ENCODE measurements at regions not wholly inside any gene's neighbourhood (a gene's known extent, or its start where the extent isn't known, plus 50 kb on each side); places are given as distances from the start of the nearest gene placed in this dataset.

- Histone ChIP-seq H3K4me3 (no peak overlapping the region), H3K4me1 (no peaks in the 10 kb centered on the region), H3K36me3 (no peaks in the 10 kb centered on the region), H3K9me3 (no peaks in the 10 kb centered on the region), H3K27me3 (peaks cover 0 to 6% of the 10 kb centered on the region in 2 donors), H3K27ac (no peak overlapping the region)
- TF ChIP-seq, protein P1, sequence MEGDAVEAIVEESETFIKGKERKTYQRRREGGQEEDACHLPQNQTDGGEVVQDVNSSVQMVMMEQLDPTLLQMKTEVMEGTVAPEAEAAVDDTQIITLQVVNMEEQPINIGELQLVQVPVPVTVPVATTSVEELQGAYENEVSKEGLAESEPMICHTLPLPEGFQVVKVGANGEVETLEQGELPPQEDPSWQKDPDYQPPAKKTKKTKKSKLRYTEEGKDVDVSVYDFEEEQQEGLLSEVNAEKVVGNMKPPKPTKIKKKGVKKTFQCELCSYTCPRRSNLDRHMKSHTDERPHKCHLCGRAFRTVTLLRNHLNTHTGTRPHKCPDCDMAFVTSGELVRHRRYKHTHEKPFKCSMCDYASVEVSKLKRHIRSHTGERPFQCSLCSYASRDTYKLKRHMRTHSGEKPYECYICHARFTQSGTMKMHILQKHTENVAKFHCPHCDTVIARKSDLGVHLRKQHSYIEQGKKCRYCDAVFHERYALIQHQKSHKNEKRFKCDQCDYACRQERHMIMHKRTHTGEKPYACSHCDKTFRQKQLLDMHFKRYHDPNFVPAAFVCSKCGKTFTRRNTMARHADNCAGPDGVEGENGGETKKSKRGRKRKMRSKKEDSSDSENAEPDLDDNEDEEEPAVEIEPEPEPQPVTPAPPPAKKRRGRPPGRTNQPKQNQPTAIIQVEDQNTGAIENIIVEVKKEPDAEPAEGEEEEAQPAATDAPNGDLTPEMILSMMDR (IDR thresholded peaks at IDR 0.05), result no peak
- TF ChIP-seq POLR2AphosphoS5 (IDR thresholded peaks at IDR 0.05) (no peak), POLR2A (IDR thresholded peaks at IDR 0.05) (no peak)
- intact Hi-C loops (cut with DNase I; ENCODE audit: low total_unique reads), result no loop called here
- DNase-seq (ENCODE audit: low spot score in 2 of 2), result no peak
Observed at GRCh38 chr12:111227476-111228420, 141.1 kb downstream of the PHETA1 start.

GRCh38 chr12:111226680-111227079 lies 142.2 kb downstream of the PHETA1 start:
- H3K9me3 ChIP-seq, result no peaks in the 10 kb centered on the region
- no peak overlapping the region for H3K27ac ChIP-seq
- intact Hi-C loops (cut with DNase I; ENCODE audit: low total_unique reads), result no loop called here
- peaks cover 0 to 5% of the 10 kb centered on the region in 2 donors for H3K27me3 ChIP-seq
- H3K4me3 ChIP-seq, result no peak overlapping the region
- H3K36me3 ChIP-seq, result no peaks in the 10 kb centered on the region
- H3K4me1 ChIP-seq, result no peaks in the 10 kb centered on the region
- no peak for DNase-seq (ENCODE audit: low spot score in 2 of 2)
- TF ChIP-seq POLR2AphosphoS5 (IDR thresholded peaks at IDR 0.05) (no peak), POLR2A (IDR thresholded peaks at IDR 0.05) (no peak)
- TF ChIP-seq, protein P1 (IDR thresholded peaks at IDR 0.05), result no peak

DNA sequence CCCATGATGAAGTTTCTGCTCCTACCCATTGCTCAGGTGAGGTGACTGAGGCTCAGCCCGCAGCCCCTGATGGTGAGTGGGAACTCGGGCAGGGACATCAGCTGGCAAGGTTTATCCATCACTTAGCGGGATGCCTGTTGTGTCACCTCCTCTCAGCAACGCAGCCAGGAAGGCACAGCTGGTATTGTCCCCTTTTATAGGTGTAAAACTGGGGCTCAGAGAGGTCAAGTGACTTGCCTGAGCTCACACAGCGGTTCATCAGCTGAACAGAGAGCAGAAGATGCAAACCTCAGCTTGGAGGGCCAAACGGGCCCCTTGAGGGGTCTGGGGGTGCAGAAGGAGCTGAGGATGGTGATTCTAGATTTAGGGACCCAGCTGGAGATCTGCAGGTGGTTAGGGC lies 143.6 kb downstream of the PHETA1 start:
- DNase-seq (ENCODE audit: low spot score in 2 of 2), result no peak
- TF ChIP-seq POLR2AphosphoS5 (IDR thresholded peaks at IDR 0.05) (no peak), POLR2A (IDR thresholded peaks at IDR 0.05) (no peak)
- TF ChIP-seq, protein P1 (IDR thresholded peaks at IDR 0.05), result no peak
- no peaks in the 10 kb centered on the region for H3K9me3 ChIP-seq
- H3K27me3 ChIP-seq, result peaks cover 0 to 5% of the 10 kb centered on the region in 2 donors
- H3K27ac ChIP-seq, result no peak overlapping the region
- no peaks in the 10 kb centered on the region for H3K36me3 ChIP-seq
- H3K4me1 ChIP-seq, result no peaks in the 10 kb centered on the region
- intact Hi-C loops (cut with DNase I; ENCODE audit: low total_unique reads), result no loop called here
- no peak overlapping the region for H3K4me3 ChIP-seq

GRCh38 chr12:111224186-111225066 lies 144.5 kb downstream of the PHETA1 start:
- intact Hi-C loops (cut with DNase I; ENCODE audit: low total_unique reads), result no loop called here
- DNase-seq (ENCODE audit: low spot score in 2 of 2), result no peak

More at GRCh38 chr12:111224186-111225066, 144.5 kb downstream of the PHETA1 start:
- no peaks in the 10 kb centered on the region for H3K36me3 ChIP-seq
- peaks cover 0 to 5% of the 10 kb centered on the region in 2 donors for H3K27me3 ChIP-seq
- no peak overlapping the region for H3K4me3 ChIP-seq
- H3K4me1 ChIP-seq, result no peaks in the 10 kb centered on the region
- no peak for TF ChIP-seq POLR2A (IDR thresholded peaks at IDR 0.05)
- TF ChIP-seq, protein P1 (IDR thresholded peaks at IDR 0.05), result no peak
- no peak for TF ChIP-seq POLR2AphosphoS5 (IDR thresholded peaks at IDR 0.05)
- no peaks in the 10 kb centered on the region for H3K9me3 ChIP-seq
- no peak overlapping the region for H3K27ac ChIP-seq

Measured in breast epithelium (tissue), 4 donors.